ENCODE measurements at regions not wholly inside any gene's neighbourhood (a gene's known extent, or its start where the extent isn't known, plus 50 kb on each side); places are given as distances from the start of the nearest gene placed in this dataset.

GRCh38 chr2:240236217-240237111, 96.0 kb upstream of the OTOS start:
- TF ChIP-seq CTCF (IDR thresholded peaks at IDR 0.05) (no peak), POLR2A (IDR thresholded peaks at IDR 0.05) (no peak)

Measured in heart left ventricle (tissue), 13 donors.